GM18873 (cell line): ENCODE measurements at regions not wholly inside any gene's neighbourhood (a gene's known extent, or its start where the extent isn't known, plus 50 kb on each side); places are given as distances from the start of the nearest gene placed in this dataset.
"Not testable (repeated sequence)": the region's sequence is repeated elsewhere in the genome, so short reads cannot be mapped to it uniquely, and the experiment has no call there.

Experiments
- ATAC-seq: cut with Tn5 transposase; IDR thresholded peaks from one replicate; pipeline ENCODE4 v1.9.1; 2021; ENCODE audit warnings: mild to moderate bottlenecking, moderate library complexity, moderate number of reproducible peaks; ENCODE audit not compliant: unreplicated experiment, low FRiP score

DNA sequence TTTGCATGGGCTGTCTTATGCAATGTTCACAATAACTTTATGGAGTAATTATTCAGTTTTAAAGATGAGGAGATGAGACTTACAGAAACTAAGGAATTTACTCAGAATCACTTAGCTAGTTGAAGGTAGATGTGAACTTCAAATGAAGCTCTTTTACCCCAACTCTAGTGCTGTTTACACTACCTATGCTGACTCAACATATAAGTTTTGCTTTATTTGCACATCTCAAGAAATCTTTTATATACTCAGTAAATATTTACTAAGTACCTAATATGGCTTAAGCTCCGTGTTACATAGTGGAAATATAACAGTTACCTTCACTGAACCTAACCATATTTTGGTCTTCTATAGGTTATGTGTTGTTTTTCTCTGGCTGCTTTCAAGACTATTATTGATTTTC lies 293.2 kb downstream of the ANXA1 start:
- no peak for ATAC-seq

DNA sequence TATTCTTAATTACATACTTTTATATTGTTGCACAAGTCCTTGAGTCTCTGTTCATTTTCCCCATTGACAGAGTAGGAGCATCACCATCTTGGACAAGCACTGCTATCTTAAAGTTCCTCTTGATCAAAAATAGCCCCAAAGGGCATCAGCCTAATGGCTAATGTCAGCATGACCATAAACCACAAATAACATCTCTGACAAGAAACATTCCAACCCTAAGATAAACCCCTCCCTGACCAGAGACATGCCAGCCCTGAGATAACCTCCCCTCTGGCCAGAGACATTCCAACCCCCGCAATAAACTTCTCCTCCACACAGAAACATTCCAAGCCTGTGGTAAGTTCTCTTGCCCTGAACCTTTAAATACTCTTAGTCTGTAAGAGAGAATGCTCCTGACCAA lies 293.7 kb downstream of the ANXA1 start:
- not testable (repeated sequence) for ATAC-seq

DNA sequence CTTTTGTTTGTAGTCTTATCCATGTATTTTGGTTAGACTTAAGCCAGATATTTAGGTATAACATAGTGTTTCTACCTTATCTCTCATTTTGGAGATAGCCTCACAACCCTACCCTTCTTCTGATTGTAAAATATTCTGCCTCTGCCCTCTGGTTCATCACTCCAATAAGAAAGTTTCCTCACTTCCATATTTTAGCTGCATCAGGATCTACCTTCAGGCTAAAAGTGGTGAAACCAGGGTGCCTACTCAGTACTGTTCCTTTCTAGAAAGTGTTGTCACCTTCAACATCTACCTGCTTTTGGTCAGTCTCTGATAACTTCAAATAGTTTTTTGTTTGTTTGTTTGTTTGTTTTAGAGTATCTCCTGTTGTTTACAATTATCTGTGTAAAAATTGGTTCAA lies 294.6 kb downstream of the ANXA1 start:
- no peak for ATAC-seq

DNA sequence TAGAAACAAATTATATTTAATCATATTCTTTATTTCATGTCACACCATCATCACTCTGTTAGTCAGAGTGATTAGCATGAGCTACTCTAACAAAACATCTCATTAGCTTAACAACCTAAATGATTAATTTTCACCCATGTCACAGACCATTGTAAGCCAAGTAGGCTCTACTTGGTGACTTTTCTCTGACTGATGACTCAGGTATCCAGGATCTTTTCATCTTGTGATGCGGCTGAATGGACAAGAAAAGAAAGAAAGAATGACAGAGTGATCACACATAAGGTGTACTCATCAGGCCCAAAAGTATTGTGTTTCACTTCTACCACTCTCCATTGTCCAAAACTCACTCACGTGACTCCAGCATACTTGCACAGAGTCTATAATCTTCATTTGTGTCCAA lies 299.3 kb downstream of the ANXA1 start:
- ATAC-seq = no peak

DNA sequence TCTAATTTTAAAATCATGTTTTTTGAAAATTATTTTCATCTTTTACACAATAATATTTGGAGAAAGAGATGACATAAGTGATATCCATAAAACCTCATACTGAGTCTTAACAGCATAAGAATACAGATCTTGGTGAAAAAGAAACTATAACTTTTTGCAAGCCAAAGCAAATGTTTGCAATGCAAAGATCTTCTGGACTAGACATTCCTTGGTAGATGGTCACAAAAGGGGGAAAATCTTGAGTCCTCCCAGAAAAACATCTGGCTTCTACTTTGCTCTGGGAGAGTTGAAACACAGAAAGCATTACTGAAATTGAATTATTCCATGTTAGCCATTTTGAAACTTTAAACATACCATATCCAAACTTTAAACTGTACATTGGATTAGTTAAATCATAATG lies 308.2 kb downstream of the ANXA1 start:
- ATAC-seq = no peak

DNA sequence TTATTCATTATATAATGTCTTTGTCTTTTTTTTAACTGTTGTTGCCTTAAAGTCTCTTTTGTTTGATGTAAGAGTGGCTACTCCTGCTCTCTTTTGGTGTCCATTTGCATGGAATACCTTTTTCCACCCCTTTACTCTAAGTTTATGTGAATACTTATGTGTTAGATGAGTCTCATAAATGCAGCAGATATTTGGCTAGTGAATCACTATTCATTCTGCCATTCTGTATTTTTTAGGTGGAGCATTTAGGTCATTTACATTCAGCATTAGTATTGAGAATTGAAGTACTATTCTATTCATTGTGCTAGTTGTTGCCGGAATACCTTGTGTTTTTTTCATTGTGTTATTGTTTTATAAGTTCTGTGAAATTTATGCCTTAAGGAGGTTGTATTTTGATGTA lies 317.1 kb downstream of the ANXA1 start:
- no peak for ATAC-seq

DNA sequence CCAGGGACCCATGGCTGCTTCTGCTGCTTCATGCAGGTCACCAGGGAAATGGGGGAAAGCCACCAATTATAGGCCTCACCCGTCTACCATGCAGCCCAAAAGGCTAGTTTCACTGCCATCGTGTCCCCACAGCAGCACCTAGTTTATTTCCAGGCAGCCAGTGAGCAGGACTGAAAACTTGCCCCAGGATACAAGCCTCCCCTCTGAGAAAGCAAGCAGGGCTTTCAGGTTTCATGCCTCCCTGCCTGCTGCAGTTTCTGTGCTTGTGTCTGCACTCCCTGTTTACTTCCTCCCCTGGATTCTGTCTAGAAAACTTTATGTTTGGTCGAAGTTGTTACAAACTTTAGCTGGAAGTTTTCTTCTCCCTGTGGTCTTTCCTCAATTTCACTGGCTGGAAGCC lies 319.1 kb downstream of the ANXA1 start:
- no peak for ATAC-seq

DNA sequence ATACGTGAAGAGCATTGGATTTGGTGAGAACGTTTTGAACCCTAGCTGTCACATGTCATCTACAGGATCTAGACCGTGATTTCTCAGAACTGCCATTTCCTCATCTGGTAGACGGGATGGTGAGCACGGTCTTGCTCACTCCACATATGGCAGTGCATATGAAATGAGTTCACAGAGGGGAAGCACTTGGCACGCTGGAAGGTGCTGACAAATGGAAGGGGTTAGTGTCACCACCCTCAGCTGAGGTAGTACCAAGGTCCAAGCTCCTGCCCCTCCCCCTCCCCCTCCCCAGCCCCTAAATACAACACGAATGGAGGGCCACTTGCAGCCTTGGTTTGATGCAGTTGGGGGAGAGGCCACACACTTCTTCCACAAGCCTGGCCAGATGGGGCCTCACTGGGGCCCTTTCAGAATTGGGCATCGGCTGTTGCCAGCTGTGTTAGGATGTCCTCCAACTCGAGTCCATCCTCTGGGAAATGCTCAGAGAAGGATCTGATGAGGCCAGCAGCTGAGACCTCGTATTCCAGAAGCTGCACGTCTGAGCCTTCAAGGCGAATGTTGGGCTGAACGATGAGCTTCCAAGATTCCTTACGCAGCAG lies 322.4 kb downstream of the ANXA1 start:
- ATAC-seq = no peak

DNA sequence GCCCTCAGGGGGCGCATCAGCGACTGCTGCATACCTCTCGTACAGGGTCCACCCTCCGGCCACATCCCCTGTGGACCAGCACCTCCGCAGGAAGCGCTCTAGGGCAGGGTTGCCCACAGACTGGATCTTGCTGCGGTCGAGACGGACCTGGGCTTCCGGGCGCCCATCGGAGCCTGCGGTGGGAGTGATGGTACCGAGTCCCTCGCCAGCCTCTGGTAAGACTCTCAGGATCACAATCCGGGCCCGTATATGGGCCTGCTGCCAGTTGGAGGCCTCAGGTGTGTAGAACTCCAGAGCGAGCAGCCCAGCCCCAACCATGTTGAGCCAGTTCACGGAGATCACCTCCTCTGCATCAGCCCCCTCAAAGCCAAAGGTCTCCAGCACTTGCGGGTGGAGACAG lies 323.0 kb downstream of the ANXA1 start:
- no peak for ATAC-seq

DNA sequence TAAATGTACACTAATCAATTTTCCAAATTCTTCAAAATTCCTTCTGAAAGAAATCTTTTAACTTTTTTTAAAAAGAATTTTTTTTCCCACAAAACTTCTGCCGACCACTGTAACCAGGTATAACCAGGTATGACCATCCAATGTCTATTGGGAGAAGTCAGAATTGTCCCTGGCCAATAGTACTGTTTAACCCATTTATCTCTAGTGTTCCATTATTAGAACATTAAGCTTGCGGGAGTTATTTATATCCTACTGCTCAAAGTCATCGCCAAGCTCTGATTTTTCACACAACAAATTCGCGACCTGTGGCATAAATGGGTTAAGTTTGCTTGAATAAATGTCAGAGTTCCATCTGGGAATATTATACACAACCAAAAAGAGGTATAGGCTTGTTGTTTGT lies 343.2 kb downstream of the ANXA1 start:
- ATAC-seq = no peak

DNA sequence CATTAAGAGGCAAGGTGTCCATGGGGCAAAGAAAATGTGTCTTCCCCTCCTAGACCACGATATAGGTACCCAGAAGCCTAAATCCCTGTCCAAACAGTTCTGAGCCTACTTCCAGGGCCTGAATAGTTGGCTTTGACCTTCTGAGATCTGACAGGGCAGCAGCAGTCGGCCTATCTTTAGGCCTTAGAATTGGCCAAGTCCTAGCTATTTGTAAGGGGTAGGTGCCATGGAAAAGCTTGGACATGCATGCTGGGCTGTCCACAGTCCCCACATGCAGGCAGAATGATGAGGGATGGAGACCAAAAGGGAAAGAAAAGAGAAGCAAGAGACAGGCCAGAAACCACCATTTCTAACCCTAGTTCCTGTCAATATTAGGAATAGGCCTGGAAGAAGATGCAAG lies 346.1 kb downstream of the ANXA1 start:
- ATAC-seq = no peak

DNA sequence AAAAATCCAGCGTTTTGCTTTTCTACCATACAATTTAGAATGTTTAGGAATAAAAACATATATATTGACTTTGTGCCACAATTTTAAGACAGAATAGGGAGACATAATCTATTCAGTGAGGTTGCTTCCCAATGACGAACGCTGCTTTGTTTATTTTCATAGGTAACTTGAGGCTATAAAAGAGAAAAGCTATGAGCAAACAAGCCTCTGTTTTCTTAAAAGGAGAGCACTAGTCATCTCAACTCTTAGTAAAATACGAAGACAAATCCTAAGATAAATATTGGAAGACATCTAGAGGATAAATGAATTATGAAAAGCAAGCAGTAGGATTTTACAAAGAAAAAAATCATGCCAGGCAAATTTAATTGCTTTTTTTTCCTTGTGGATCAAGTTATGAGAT lies 363.6 kb downstream of the ANXA1 start:
- no peak for ATAC-seq

DNA sequence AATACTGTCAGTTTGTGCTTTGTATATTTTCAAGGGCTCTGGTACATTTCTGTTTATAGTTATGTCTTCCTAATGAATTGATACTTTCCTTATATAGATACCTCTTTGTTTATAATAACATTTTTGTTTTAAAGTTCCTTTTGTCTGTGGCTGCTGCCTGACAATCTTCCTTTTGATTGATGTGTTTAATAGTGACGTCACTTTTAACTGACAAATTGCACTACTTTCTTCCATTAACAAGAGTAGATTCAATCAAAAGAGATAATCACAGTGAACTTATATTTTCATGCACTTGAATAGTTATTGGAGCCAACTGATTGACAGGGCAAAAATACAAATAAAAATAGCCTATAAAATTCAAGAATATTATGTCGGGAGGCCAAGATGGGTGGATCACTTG lies 371.7 kb downstream of the ANXA1 start:
- ATAC-seq = no peak

DNA sequence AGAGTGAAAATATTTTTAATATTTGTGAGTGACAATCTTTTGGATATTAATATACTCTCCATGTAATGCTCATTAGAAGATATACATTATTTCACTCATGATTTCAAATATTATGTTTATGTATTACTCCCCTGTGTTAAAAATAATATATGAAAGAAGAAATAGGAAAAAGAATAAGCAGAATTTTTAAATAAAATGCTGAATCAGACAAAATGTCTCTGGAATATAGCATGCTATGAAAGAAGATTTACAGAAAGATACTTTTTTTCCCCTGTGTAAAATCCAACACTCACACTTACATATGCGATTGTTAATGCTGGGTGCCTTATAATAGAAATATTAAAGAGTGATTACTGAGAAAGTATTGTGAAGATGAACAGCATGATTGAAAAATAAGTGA lies 373.7 kb downstream of the ANXA1 start:
- no peak for ATAC-seq

DNA sequence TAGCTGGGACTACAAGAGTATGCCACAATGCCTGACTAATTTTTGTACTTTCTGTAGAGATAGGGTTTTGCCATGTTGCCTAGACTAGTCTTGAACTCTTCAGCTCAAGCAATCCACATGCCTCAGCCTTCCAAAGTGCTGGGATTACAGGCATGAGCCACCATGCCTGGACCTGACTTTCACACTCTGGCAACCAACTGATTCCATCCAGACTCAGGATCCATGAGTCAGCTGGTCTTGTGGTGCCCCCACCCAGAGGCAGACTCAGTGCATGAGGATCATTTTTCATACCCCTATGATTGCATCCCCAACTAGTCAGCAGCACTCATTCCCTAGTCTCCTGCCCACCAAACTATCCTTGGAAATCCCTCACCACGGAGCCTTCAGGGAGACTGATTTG lies 375.9 kb downstream of the ANXA1 start:
- ATAC-seq = no peak

DNA sequence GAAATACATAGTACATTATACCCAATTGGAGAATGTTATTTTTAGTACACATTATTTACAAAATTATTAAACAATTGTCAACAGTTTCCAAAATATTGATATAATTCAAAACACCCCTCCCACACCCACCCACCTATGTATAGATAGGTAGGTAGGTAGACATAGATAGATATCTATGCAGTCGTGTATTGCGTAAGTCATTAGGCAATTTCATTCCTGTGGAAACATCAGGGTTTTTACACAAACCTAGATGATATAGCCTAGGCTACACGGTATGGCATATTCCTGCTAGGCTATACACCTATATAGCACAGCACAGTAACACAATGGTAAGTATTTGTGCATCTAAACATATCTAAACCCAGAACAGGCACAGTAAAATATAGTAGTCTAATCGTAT lies 377.3 kb downstream of the ANXA1 start:
- ATAC-seq = no peak

DNA sequence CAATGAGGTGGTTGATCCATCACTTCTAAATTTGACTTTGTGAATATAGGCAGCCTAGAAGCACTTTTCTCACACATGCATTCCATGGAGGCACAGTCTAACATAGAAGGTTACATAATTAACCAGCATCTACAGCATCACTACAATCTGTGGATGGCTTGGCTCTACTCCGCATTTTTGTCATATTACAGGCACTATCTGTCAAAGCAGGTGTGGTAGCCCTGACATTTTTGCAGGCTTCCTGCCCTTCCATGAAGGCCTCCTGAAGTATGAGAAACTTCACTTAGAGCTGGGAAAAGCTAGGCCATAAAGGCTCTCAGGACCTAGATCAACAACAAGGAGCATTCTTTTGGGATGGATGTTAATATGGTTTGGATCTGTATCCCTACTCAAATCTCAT lies 378.0 kb downstream of the ANXA1 start:
- no peak for ATAC-seq

DNA sequence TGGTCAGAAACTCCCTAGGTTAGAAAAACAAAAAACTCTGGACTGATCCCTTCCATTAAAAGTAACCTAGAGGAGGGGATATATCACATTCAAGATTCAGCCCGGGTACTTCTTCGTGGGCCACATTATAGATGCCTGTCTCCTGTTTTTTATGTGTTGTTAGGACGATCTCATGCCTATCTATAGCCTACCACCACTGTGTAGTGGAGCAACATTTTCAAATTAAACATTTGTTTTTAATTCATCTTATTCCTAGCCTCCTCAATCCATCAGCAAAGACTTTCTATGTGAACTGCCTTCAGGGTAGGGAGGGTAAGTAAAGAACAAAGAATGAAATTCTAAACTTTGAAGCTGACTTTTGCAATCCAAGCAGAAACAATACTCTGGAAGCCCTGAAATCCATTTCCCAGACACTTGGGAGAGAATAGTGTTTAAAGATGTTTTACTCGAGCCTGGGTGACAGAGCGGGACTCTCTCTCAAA lies 379.4 kb downstream of the ANXA1 start:
- no peak for ATAC-seq

DNA sequence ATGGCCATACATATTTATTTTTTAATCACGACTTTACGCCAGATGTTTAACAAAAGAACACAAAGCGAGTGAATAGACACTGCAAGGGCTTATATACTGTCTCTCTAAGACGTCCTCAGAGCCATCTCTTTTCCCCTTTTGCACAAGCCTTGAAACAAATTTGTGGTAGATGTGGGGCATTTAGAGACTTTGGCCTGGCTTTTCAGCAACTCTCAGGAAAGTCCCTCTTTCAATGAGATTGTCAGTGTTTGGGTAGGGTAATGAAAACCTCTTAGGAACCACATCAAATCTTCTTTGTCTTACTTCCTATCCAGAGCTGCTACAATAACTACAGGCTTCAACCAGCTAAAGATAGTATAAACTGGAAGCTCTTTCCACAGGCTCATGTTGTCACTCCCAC lies 380.0 kb downstream of the ANXA1 start:
- ATAC-seq = no peak

DNA sequence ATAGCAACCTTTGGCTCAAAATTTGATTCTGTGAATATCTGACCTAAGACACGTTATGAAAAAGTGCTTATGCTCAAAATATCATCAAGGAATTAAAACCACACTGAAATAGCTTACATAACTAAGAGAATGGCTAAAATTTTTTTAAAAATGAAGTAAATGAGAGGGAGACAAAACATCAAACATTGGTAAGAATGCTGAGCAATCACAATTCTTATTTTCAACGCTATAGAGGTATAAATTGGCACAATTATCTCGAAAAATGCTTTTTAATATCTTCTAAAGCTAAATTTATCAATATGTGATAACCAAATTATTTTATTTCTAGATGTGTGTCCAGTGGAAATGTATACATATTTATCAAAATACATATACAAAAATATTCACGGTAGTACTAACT lies 381.3 kb downstream of the ANXA1 start:
- ATAC-seq = no peak

DNA sequence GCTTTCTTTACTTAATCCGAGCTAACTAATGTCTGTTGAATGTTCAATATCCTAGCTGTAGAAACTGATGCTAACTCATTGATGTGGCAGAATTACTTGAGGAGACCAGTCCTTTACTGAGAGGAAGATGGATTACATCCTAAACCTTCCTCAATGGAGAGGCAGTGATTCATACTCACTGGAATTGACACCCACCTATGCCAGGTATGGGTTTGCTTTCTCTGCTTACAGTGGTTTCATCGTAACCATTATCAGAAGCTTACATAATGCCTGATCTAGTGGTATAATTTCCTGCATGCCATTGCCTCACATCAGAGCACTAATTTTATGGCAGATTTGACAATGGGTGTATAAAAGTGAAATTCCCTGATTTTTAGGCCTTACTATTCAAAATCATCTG lies 384.7 kb downstream of the ANXA1 start:
- no peak for ATAC-seq

DNA sequence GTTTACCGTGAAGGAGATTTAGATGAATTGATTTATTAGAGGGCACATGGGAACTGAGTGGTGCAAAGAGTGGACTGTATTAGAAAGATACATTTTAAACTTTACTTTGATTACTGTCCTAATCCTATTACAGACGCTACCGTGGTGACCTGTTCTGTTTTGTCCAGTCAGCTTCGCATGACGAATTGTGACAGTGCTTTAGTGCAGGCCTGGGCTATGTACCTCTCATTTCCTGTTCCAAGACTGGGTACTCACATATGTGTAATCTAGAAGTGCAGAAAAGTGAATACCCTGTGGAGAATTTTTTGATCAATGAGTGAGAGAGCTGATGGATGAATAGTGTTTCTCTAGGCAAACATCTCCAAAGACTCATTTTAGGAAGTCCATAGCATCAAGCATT lies 385.9 kb downstream of the ANXA1 start:
- ATAC-seq = no peak

DNA sequence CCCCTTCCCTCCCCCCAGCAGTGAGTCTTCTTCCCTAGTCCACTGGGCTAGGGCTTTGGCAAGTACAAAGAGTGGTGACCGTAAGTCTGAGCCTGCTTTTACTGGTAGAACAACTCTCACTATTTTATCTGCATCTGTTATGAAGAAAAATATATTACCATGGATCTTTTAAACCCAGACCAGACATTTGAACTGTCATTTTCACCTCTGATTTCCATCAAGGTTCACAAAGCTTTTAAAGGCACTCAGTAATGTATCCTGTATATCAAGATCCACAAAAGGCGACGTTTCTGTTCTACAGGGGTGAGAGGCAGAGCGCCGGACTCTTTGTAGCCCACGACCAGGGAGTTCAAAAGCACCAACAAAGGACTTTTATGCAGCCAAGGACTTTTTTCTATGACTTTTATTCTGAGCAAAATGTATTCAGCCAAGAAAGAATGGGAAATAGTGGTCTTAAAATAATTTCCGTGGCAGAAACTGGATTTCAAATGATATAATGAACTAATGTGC lies 388.3 kb downstream of the ANXA1 start:
- no peak for ATAC-seq
